CD8-positive, alpha-beta memory T cell (primary cell): ENCODE measurements at regions not wholly inside any gene's neighbourhood (a gene's known extent, or its start where the extent isn't known, plus 50 kb on each side); places are given as distances from the start of the nearest gene placed in this dataset.
A peak's percentile ranks its signal among the peaks of the same experiment; 100 is the strongest.

ENCODE experiments used
- CTCF ChIA-PET: fragments of 350-600 bp; sonication (Branson Sonifier 250); formaldehyde crosslinking; loops from one replicate; lab custom pipeline; 2021; ENCODE audit warnings: antibody characterized with exemption; lab: Charles Lee
- POLR2A ChIA-PET: fragments of 350-600 bp; sonication (Branson Sonifier 250); formaldehyde crosslinking; loops from one replicate; lab custom pipeline; 2021; ENCODE audit warnings: antibody characterized with exemption; lab: Charles Lee
- DNase-seq, 5 donors: peaks; one replicate each; pipeline versions ENCODE4 v3.0.0 to v3.0.0-alpha.2; 2020 to 2022; ENCODE audit warnings: mixed read lengths in 1 of 5
- H3K27ac ChIP-seq: one replicate; pipeline ENCODE4 v1.7.0; 2013; ENCODE audit warnings: low read depth, mild to moderate bottlenecking, low read length, moderate library complexity
- H3K27me3 ChIP-seq: 2 replicates; pipeline ENCODE4 v1.7.0; 2013; ENCODE audit warnings: low read length, mild to moderate bottlenecking; ENCODE audit not compliant: insufficient read depth, poor library complexity, severe bottlenecking
- H3K36me3 ChIP-seq: 2 replicates; pipeline ENCODE4 v1.7.0; 2013; ENCODE audit warnings: mild to moderate bottlenecking, low read length, moderate library complexity; ENCODE audit not compliant: insufficient read depth
- H3K4me1 ChIP-seq: 2 replicates; pipeline ENCODE4 v1.7.0; 2013; ENCODE audit warnings: mild to moderate bottlenecking, low read length, moderate library complexity; ENCODE audit not compliant: insufficient read depth
- H3K4me3 ChIP-seq: 2 replicates; pipeline ENCODE4 v1.7.0; 2013; ENCODE audit warnings: mild to moderate bottlenecking, low read length
- H3K9me3 ChIP-seq: 2 replicates; pipeline ENCODE4 v1.7.0; 2013; ENCODE audit warnings: mild to moderate bottlenecking, low read length
- H3K27ac Mint-ChIP-seq, 8 donors: one replicate each; pipeline ENCODE4 v1.8.0; 2020 to 2021; ENCODE audit warnings: mixed read lengths in 8 of 8, mild to moderate bottlenecking in 6 of 8, inconsistent platforms in 3 of 8, moderate library complexity in 3 of 8
- H3K27me3 Mint-ChIP-seq, 2 donors: one replicate each; pipeline ENCODE4 v1.8.0; 2020 to 2021; ENCODE audit warnings: mixed read lengths in 2 of 2, mild to moderate bottlenecking in 1 of 2, moderate library complexity in 1 of 2
- H3K36me3 Mint-ChIP-seq, 3 donors: one replicate each; pipeline ENCODE4 v1.8.0; 2020 to 2021; ENCODE audit warnings: mixed read lengths in 3 of 3, inconsistent platforms in 1 of 3, mild to moderate bottlenecking in 1 of 3
- H3K4me1 Mint-ChIP-seq, 3 donors: one replicate each; pipeline ENCODE4 v1.8.0; 2020 to 2021; ENCODE audit warnings: mixed read lengths in 3 of 3, inconsistent platforms in 1 of 3, mild to moderate bottlenecking in 1 of 3
- H3K4me3 Mint-ChIP-seq, 7 donors: one replicate each; pipeline ENCODE4 v1.8.0; 2020 to 2021; ENCODE audit warnings: mixed read lengths in 7 of 7, mild to moderate bottlenecking in 6 of 7, moderate library complexity in 4 of 7, inconsistent platforms in 2 of 7
- H3K9me3 Mint-ChIP-seq, 5 donors: one replicate each; pipeline ENCODE4 v1.8.0; 2020 to 2022; ENCODE audit warnings: mixed read lengths in 5 of 5, mild to moderate bottlenecking in 3 of 5, moderate library complexity in 2 of 5, inconsistent platforms in 1 of 5

- Histone ChIP-seq H3K27ac (no peak overlapping the region), H3K9me3 (no peaks in the 10 kb centered on the region), H3K4me3 (no peak overlapping the region), H3K36me3 (no peaks in the 10 kb centered on the region), H3K4me1 (no peaks in the 10 kb centered on the region), H3K27me3 (no peaks in the 10 kb centered on the region)
- H3K9me3 Mint-ChIP-seq = peaks cover 3 to 6% (median 5%) of the 10 kb centered on the region in 5 donors
- no peak for DNase-seq
- ChIA-PET CTCF (no interaction called here), POLR2A (no interaction called here)
- peaks cover 0 to 6% (median 0%) of the 10 kb centered on the region in 3 donors for H3K36me3 Mint-ChIP-seq
- H3K27me3 Mint-ChIP-seq = no peaks in the 10 kb centered on the region
- H3K4me3 Mint-ChIP-seq = no peak overlapping the region
- no peak overlapping the region for H3K27ac Mint-ChIP-seq
- peaks cover 10 to 19% (median 14%) of the 10 kb centered on the region in 3 donors for H3K4me1 Mint-ChIP-seq
These were observed 575.5 kb downstream of the RNF144A start for GRCh38 chr2:7492719-7493118.

GRCh38 chr2:7497178-7497577 lies 580.0 kb downstream of the RNF144A start:
- Histone ChIP-seq H3K4me3 (no peak overlapping the region), H3K4me1 (no peaks in the 10 kb centered on the region), H3K9me3 (no peaks in the 10 kb centered on the region), H3K27ac (no peak overlapping the region), H3K36me3 (no peaks in the 10 kb centered on the region), H3K27me3 (no peaks in the 10 kb centered on the region)
- Mint-ChIP-seq H3K4me3 (peak overlapping the region in 1 of 7 donors; percentile 37), H3K27ac (peak overlapping the region in 5 of 8 donors; percentile 17 to 51 (median 41)), H3K9me3 (peaks cover 3 to 6% (median 5%) of the 10 kb centered on the region in 5 donors), H3K27me3 (no peaks in the 10 kb centered on the region), H3K4me1 (peaks cover 15 to 42% (median 29%) of the 10 kb centered on the region in 3 donors), H3K36me3 (peaks cover 0 to 6% (median 0%) of the 10 kb centered on the region in 3 donors)
- peak in 2 of 5 donors; percentile 12 to 62 for DNase-seq
- POLR2A ChIA-PET = interaction anchor here (0.7 kb wide), 1 partner anchor 29 kb away, joined by 3 read pairs; no protein-coding TSS in a partner anchor
- CTCF ChIA-PET = interaction anchor here (1.2 to 2.0 kb wide), 2 partner anchors 22 to 226 kb away, joined by 3 to 4 read pairs; no protein-coding TSS in a partner anchor

GRCh38 chr2:7499018-7499417 lies 581.8 kb downstream of the RNF144A start:
- Histone ChIP-seq H3K27me3 (no peaks in the 10 kb centered on the region), H3K4me3 (no peak overlapping the region), H3K27ac (no peak overlapping the region), H3K9me3 (no peaks in the 10 kb centered on the region), H3K36me3 (no peaks in the 10 kb centered on the region), H3K4me1 (no peaks in the 10 kb centered on the region)
- Mint-ChIP-seq H3K4me3 (no peak overlapping the region), H3K36me3 (peaks cover 0 to 2% (median 0%) of the 10 kb centered on the region in 3 donors), H3K4me1 (peaks cover 15 to 48% (median 33%) of the 10 kb centered on the region in 3 donors), H3K9me3 (peaks cover 1 to 4% (median 2%) of the 10 kb centered on the region in 5 donors), H3K27me3 (no peaks in the 10 kb centered on the region), H3K27ac (peak overlapping the region in 1 of 8 donors; percentile 44)
- DNase-seq = peak in 1 of 5 donors; percentile 4
- CTCF ChIA-PET = interaction anchor here (2.0 kb wide), 1 partner anchor 224 kb away, joined by 4 read pairs; no protein-coding TSS in a partner anchor
- POLR2A ChIA-PET = interaction anchor here (0.6 kb wide), 1 partner anchor 290 kb away, joined by 3 read pairs; no protein-coding TSS in a partner anchor

- CTCF ChIA-PET = no interaction called here
- Mint-ChIP-seq H3K27me3 (no peaks in the 10 kb centered on the region), H3K4me3 (no peak overlapping the region), H3K27ac (no peak overlapping the region), H3K4me1 (peaks cover 9 to 37% (median 23%) of the 10 kb centered on the region in 3 donors), H3K9me3 (no peaks in the 10 kb centered on the region), H3K36me3 (no peaks in the 10 kb centered on the region)
- Histone ChIP-seq H3K27me3 (no peaks in the 10 kb centered on the region), H3K27ac (no peak overlapping the region), H3K4me1 (no peaks in the 10 kb centered on the region), H3K4me3 (no peak overlapping the region), H3K36me3 (no peaks in the 10 kb centered on the region), H3K9me3 (no peaks in the 10 kb centered on the region)
- POLR2A ChIA-PET = no interaction called here
- DNase-seq = no peak
These were observed 585.1 kb downstream of the RNF144A start for GRCh38 chr2:7502336-7502735.

- Histone ChIP-seq H3K27me3 (no peaks in the 10 kb centered on the region), H3K36me3 (no peaks in the 10 kb centered on the region), H3K4me3 (no peak overlapping the region), H3K4me1 (no peaks in the 10 kb centered on the region), H3K27ac (no peak overlapping the region), H3K9me3 (no peaks in the 10 kb centered on the region)
- peaks cover 0 to 7% (median 4%) of the 10 kb centered on the region in 3 donors for H3K4me1 Mint-ChIP-seq
- H3K27me3 Mint-ChIP-seq = no peaks in the 10 kb centered on the region
- DNase-seq = no peak
- no peak overlapping the region for H3K4me3 Mint-ChIP-seq
- H3K9me3 Mint-ChIP-seq = peaks cover 0 to 5% (median 0%) of the 10 kb centered on the region in 5 donors
- peaks cover 0 to 3% (median 0%) of the 10 kb centered on the region in 3 donors for H3K36me3 Mint-ChIP-seq
- ChIA-PET CTCF (no interaction called here), POLR2A (no interaction called here)
- H3K27ac Mint-ChIP-seq = no peak overlapping the region
These were observed 591.2 kb downstream of the RNF144A start for GRCh38 chr2:7508296-7508943.

GRCh38 chr2:7510353-7510752 lies 593.1 kb downstream of the RNF144A start:
- Mint-ChIP-seq H3K4me3 (no peak overlapping the region), H3K4me1 (peaks cover 7 to 21% (median 15%) of the 10 kb centered on the region in 3 donors), H3K9me3 (peaks cover 0 to 5% (median 0%) of the 10 kb centered on the region in 5 donors), H3K27ac (peak overlapping the region in 1 of 8 donors; percentile 41), H3K27me3 (no peaks in the 10 kb centered on the region), H3K36me3 (peaks cover 0 to 3% (median 0%) of the 10 kb centered on the region in 3 donors)
- H3K27ac ChIP-seq = no peak overlapping the region
- H3K9me3 ChIP-seq = no peaks in the 10 kb centered on the region
- no peak for DNase-seq
- H3K4me3 ChIP-seq = no peak overlapping the region
- no peaks in the 10 kb centered on the region for H3K4me1 ChIP-seq
- H3K27me3 ChIP-seq = no peaks in the 10 kb centered on the region
- POLR2A ChIA-PET = no interaction called here
- CTCF ChIA-PET = interaction anchor here (0.8 kb wide), 1 partner anchor 161 kb away, joined by 3 read pairs; no protein-coding TSS in a partner anchor
- no peaks in the 10 kb centered on the region for H3K36me3 ChIP-seq

GRCh38 chr2:7513834-7514233 lies 596.6 kb downstream of the RNF144A start:
- no peaks in the 10 kb centered on the region for H3K27me3 ChIP-seq
- Mint-ChIP-seq H3K9me3 (peaks cover 0 to 5% (median 0%) of the 10 kb centered on the region in 5 donors), H3K36me3 (peaks cover 0 to 3% (median 0%) of the 10 kb centered on the region in 3 donors), H3K27me3 (peaks cover 0 to 1% of the 10 kb centered on the region in 2 donors), H3K4me3 (no peak overlapping the region), H3K27ac (no peak overlapping the region), H3K4me1 (peaks cover 27 to 46% (median 39%) of the 10 kb centered on the region in 3 donors)
- ChIA-PET POLR2A (no interaction called here), CTCF (no interaction called here)
- no peak overlapping the region for H3K27ac ChIP-seq
- H3K4me3 ChIP-seq = no peak overlapping the region
- DNase-seq = no peak
- H3K4me1 ChIP-seq = peaks cover 15% of the 10 kb centered on the region
- no peaks in the 10 kb centered on the region for H3K36me3 ChIP-seq
- no peaks in the 10 kb centered on the region for H3K9me3 ChIP-seq

- Histone ChIP-seq H3K27me3 (no peaks in the 10 kb centered on the region), H3K4me1 (peaks cover 15% of the 10 kb centered on the region), H3K27ac (no peak overlapping the region), H3K9me3 (no peaks in the 10 kb centered on the region), H3K4me3 (no peak overlapping the region), H3K36me3 (no peaks in the 10 kb centered on the region)
- peaks cover 27 to 49% (median 38%) of the 10 kb centered on the region in 3 donors for H3K4me1 Mint-ChIP-seq
- peak overlapping the region in 4 of 7 donors; percentile 11 to 56 (median 28) for H3K4me3 Mint-ChIP-seq
- DNase-seq = peak in 1 of 5 donors; percentile 29
- peaks cover 0 to 2% of the 10 kb centered on the region in 2 donors for H3K27me3 Mint-ChIP-seq
- ChIA-PET POLR2A (no interaction called here), CTCF (no interaction called here)
- peaks cover 0 to 5% (median 0%) of the 10 kb centered on the region in 5 donors for H3K9me3 Mint-ChIP-seq
- peak overlapping the region in 5 of 8 donors; percentile 21 to 73 (median 37) for H3K27ac Mint-ChIP-seq
- H3K36me3 Mint-ChIP-seq = peaks cover 0 to 3% (median 0%) of the 10 kb centered on the region in 3 donors
These were observed 598.1 kb downstream of the RNF144A start for GRCh38 chr2:7515327-7515726.
